ENCODE measurements at regions not wholly inside any gene's neighbourhood (a gene's known extent, or its start where the extent isn't known, plus 50 kb on each side); places are given as distances from the start of the nearest gene placed in this dataset.

DNA sequence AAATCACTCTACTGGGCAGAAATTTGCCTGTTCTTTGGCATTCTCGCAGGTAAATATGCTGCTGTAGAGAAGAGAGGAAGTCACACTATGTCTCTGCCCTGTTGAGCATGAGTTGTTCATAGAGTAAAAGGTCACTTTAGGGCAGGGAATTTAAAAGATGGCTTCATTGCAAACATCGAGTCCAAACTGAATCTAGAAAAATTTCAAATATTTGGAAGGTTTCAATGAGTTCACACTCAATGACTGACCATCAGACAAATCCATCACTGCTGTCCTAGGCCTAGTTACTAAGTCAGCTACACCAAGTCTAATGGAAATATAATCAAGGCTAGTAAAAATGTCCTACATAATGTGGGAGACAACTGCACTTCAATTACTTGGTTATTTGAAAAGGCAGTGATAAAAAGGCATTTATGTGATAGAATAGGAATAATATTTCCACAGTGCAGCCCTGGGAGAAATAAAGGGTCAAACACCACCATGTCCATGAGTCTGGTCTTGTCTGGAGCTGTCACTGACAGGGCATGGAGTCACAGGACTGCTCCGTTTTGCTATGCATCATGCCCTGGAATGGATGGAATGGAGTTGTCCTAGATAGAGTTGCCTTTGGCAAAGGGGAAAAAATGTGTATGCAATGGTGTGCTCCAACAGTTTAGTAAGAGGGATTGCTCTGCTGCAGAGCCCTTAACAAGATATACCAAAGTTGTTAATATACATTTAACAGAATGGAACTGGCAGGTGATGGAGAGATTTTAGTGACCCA lies 218.5 kb upstream of the DAPK1 start:
- no peaks in the 10 kb centered on the region for H3K9me3 ChIP-seq
- H3K36me3 ChIP-seq = no peaks in the 10 kb centered on the region
- intact Hi-C loops (cut with DNase I; ENCODE audit: low total_unique reads) = no loop called here
- peak overlapping the region in 1 of 2 donors; percentile 13 for H3K27ac ChIP-seq
- no peaks in the 10 kb centered on the region for H3K27me3 ChIP-seq
- no peak for DNase-seq
- H3K4me3 ChIP-seq = no peak overlapping the region
- peaks cover 0 to 34% (median 0%) of the 10 kb centered on the region in 4 donors for H3K4me1 ChIP-seq
- TF ChIP-seq, protein P1, sequence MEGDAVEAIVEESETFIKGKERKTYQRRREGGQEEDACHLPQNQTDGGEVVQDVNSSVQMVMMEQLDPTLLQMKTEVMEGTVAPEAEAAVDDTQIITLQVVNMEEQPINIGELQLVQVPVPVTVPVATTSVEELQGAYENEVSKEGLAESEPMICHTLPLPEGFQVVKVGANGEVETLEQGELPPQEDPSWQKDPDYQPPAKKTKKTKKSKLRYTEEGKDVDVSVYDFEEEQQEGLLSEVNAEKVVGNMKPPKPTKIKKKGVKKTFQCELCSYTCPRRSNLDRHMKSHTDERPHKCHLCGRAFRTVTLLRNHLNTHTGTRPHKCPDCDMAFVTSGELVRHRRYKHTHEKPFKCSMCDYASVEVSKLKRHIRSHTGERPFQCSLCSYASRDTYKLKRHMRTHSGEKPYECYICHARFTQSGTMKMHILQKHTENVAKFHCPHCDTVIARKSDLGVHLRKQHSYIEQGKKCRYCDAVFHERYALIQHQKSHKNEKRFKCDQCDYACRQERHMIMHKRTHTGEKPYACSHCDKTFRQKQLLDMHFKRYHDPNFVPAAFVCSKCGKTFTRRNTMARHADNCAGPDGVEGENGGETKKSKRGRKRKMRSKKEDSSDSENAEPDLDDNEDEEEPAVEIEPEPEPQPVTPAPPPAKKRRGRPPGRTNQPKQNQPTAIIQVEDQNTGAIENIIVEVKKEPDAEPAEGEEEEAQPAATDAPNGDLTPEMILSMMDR (IDR thresholded peaks at IDR 0.05) = no peak

DNA sequence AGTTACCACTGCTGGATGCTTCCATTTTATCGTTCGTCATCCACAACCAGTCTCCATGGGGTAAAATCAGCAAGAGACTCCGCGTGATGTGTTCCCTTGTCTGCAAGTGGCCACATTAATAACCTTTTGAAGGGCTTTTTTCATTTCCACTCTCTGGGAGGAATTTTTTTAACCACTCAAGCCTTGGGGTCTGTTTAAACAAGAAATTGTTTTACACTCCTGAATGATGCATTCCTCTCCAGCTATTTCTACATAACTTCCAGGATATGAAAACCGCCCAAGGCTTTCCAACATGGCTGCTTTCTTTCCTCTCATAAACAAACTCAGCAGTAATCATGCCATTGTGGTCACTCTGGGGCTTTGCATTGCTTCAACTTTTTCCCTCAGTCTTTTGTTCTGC lies 217.2 kb upstream of the DAPK1 start:
- Histone ChIP-seq H3K27me3 (no peaks in the 10 kb centered on the region), H3K9me3 (no peaks in the 10 kb centered on the region), H3K4me3 (no peak overlapping the region), H3K27ac (no peak overlapping the region), H3K36me3 (no peaks in the 10 kb centered on the region), H3K4me1 (peaks cover 0 to 46% (median 2%) of the 10 kb centered on the region in 4 donors)
- intact Hi-C loops (cut with DNase I; ENCODE audit: low total_unique reads) = no loop called here
- no peak for DNase-seq
- TF ChIP-seq, protein P1 (IDR thresholded peaks at IDR 0.05) = no peak

DNA sequence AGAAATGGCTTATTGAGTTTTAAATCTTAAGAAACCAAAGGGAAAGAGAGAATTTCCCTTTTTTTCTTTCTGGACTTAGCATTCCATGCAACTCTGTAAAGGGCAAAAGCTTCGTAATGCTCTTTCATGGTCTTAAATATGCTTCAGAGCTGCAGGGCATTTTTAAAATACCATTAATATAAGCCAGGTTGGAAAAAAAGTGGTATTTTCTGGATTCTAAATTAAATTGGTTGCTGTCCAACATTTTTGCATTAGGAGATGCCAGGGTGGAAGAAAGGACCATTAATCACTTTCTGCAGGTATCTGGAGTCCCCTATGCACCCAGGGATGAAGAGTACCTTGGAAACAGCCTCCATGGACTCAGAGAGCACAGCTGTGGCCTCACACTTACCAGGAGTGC lies 215.1 kb upstream of the DAPK1 start:
- no peak overlapping the region for H3K27ac ChIP-seq
- H3K36me3 ChIP-seq = no peaks in the 10 kb centered on the region
- H3K4me1 ChIP-seq = peaks cover 0 to 44% (median 2%) of the 10 kb centered on the region in 4 donors
- intact Hi-C loops (cut with DNase I; ENCODE audit: low total_unique reads) = no loop called here
- H3K27me3 ChIP-seq = no peaks in the 10 kb centered on the region
- DNase-seq = no peak
- H3K4me3 ChIP-seq = no peak overlapping the region
- TF ChIP-seq, protein P1 (IDR thresholded peaks at IDR 0.05) = no peak
- H3K9me3 ChIP-seq = no peaks in the 10 kb centered on the region

DNA sequence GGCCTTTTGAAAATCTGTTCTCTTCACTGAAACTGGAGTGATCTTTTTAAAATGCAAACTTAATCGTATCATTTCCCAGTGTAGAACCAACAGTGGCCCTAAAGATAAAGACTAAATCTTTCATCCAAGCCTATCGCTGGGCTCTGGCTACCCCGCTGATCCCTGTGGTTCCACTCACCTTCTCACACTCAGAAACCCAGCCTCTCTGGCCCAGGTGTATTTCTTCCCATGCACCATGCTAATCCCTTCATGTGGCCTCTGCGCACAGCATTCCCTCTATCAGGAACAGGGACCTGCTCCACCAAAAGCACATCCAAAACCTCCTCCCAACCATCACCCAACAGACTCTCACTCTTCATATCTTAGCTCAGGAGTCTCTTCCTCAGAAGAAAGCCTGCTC lies 214.1 kb upstream of the DAPK1 start:
- Histone ChIP-seq H3K9me3 (no peaks in the 10 kb centered on the region), H3K4me1 (peaks cover 0 to 44% (median 2%) of the 10 kb centered on the region in 4 donors), H3K4me3 (no peak overlapping the region), H3K36me3 (no peaks in the 10 kb centered on the region), H3K27ac (no peak overlapping the region), H3K27me3 (no peaks in the 10 kb centered on the region)
- no peak for DNase-seq
- intact Hi-C loops (cut with DNase I; ENCODE audit: low total_unique reads) = no loop called here
- TF ChIP-seq, protein P1 (IDR thresholded peaks at IDR 0.05) = no peak

DNA sequence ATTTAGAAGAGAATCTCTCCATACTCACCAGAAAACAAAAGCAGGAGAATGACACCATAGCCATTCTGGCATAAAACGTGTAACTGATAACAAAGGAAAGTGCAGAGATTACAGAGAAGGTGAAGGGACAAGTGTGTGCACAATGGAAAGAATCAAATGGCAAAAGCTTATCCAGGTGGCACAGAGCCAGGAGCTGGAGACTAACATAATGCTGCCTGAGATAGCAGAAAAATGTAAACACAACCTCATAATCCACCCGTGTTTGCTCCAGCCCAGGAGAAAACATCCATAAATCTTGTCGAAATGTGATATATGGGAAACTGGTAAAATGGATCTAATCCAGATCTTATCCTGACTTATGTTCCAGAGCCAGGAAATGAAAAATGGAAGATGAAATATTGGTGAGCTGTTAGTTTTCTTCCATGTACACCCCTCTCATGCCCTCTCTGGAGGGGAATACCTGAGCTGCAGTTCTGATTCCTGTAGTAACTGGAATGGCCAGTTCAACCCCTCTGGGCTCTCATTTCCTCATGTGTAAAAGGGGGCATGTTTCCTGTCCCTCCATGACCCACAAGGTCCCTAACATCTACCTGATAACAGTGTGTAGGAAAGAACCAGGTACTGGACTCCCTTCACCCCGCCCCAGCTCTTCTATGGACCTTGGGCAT lies 212.3 kb upstream of the DAPK1 start:
- H3K27ac ChIP-seq = no peak overlapping the region
- no peaks in the 10 kb centered on the region for H3K36me3 ChIP-seq
- no peak overlapping the region for H3K4me3 ChIP-seq
- no peaks in the 10 kb centered on the region for H3K9me3 ChIP-seq
- TF ChIP-seq, protein P1 (IDR thresholded peaks at IDR 0.05) = no peak
- DNase-seq = no peak
- intact Hi-C loops (cut with DNase I; ENCODE audit: low total_unique reads) = no loop called here
- no peaks in the 10 kb centered on the region for H3K27me3 ChIP-seq
- H3K4me1 ChIP-seq = peaks cover 0 to 33% (median 2%) of the 10 kb centered on the region in 4 donors

All from tibial artery (tissue), 4 donors.